ENCODE measurements at regions not wholly inside any gene's neighbourhood (a gene's known extent, or its start where the extent isn't known, plus 50 kb on each side); places are given as distances from the start of the nearest gene placed in this dataset.
"Not testable (repeated sequence)": the region's sequence is repeated elsewhere in the genome, so short reads cannot be mapped to it uniquely, and the experiment has no call there.

DNA sequence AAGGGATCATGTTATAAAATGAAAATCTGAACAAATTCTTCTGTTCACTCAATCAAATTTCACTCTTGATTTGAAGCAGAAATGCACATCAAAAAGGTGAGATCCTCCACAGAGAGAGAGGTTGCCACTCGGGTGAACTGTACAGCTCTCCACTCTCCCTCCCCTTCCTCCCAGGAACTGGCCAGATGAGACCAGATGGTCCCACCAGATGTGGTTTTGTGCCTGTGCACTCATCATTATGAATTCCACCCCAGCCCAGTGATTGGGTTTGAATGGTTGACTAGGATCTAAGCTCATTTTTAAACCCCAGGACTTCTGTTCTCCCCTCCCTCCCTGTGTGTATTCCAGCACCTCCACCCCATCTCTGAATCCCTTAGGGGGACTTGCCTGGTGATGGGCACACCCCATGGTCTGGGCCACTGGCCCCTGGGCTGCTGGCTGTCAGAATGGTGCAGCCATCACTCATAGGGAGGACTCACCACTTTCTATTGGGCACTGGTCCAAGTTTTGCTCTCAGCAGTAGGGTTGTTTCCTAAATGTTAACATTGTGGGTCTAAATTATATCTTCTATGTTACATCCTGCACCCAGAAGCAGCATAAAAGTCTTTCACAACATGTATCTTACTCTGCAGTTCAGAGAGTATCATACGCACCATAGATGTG is 393.1 kb downstream of the TNS3 start:
- no peak for DNase-seq

- no peak for DNase-seq
Measured at GRCh38 chr7:47188136-47188535, 393.8 kb downstream of the TNS3 start.

DNA sequence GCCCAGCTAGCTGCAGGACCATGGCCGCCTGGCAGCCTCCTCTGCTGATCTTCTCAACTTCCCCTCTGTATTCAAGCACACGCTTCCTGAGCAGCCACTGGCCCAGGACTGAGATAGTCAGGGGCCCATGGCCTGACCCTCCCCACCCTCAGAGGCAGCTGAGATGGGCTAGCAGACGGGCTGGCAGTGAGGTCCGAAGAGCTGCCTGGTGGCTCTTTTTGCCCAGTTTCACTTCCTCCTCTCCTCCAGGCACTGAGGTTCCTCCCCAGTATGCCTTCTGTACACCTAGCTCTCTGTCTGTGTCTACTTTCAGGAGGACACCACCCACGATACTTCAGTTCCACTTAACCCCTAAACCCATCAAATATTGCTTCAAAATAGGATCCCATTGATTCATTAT is 395.6 kb downstream of the TNS3 start:
- DNase-seq: no peak

DNA sequence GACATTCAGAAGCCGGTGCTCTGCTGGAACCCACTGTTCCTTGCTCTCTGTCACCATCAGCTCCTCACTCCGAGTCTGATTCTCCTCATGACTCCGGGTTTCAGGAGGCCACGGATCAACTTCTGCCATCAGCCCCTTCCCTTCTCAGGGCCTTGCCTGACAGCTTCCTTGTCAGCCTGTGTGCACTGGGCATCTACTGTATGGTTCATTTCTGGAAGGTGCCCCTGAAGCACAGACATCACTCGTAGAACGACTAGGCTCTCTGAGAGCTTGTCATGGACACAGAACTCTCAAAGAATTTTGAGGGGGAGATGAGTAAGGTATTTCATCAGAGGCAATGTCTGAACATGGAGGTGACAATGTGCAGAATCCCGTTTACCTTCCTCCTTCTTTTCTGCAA is 396.1 kb downstream of the TNS3 start:
- DNase-seq: no peak

- DNase-seq: no peak
Measured at GRCh38 chr7:47185170-47185569, 396.7 kb downstream of the TNS3 start.

DNA sequence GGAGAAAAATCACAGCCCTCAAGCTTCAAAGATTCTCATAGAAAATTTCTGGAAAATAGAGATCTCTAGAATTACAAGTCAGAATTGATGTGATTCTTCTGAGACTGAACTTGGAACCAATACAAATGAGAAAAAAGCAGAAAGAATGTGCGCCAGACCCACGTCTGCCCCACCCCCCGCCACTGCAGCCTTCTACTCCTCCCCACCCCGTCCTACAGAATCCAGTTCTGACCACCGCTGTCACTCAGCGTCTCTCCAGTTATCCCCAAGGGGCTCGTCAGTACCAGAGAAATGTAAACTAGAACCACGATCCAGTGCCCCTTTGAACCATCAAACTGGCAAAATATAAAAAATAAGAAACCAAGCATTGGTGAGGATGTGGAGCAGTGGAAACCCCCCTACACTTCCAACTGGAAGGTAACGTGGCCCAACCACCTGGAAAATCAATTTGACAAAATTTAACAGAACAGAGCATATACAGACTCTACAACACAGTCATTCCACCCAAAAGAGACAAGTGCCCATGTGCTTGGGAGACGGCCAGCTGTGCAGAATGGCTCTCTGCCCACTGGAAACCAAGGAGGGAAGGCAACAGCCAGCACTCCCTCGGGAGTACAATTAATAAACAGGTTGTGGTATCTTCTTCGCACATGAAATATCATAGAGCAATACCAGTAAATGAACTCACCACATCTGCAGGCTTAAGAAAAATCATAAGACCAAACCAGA is 397.9 kb downstream of the TNS3 start:
- no peak for DNase-seq

DNA sequence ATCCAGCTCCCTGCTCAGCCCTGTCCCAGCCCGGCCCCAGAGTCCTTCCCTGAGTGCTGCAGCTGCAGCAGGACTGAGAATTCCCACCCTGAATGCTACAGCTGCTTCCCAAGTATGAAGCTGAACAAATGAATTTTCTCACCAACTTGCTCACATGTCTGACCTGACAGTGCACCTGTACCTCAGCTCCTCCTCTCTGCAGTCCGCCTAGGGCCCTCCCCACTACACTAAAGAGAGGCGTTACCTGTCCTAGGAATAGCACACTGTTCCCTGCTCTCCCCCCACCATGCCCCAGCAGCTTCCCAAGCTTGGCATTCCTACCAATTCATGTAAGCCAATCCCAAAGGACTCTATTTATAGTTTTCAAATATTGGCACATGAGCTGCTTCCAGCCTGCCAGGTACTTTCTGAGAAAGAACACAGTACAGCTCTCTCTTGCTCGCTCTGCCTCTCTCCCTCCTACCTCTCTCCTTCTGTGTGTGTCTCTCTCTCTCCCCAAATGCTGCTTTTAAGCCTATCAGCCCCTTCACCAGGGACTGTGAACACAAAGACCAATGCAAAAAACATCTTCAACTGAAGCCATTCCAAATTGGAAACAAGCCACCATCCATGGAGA is 400.1 kb downstream of the TNS3 start:
- DNase-seq: peak; percentile 8 to 29

- DNase-seq: no peak
Measured at GRCh38 chr7:47180516-47180826, 401.4 kb downstream of the TNS3 start.

- peak in 1 of 2 experiments; percentile 25 for DNase-seq
Measured at GRCh38 chr7:47179812-47180515, 401.9 kb downstream of the TNS3 start.

DNA sequence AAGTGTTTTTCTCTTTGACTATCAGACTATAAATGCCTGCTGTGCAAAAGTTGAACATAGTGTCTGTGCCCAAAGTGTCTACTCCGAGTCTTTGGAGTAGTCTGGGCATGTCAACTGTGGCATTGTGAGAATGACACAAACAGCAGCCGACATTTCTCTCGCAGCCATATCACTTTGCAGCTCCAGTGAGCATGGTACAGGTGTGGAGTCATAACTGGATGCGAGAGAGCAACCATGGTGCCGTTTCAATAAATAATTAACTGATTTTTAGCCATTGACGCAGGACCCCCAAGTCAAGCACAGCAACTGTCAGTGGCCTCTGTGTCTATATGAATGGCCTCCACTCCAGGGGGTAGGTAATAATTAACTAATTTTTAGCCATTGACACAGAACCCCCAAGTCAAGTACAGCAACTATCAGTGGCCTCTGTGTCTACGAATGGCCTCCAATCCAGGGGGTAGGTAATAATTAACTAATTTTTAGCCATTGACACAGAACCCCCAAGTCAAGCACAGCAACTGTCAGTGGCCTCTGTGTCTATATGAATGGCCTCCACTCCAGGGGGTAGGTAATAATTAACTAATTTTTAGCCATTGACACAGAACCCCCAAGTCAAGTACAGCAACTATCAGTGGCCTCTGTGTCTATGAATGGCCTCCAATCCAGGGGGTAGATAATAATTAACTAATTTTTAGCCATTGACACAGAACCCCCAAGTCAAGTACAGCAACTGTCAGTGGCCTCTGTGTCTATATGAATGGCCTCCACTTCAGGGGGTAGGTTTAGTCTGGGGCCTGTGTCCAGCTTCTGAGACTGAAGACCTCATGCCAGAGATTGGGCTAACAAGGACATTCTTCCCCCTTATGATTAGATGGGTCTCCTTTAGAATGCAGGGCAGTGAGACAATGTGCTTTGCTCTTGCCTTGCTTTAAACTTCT is 409.0 kb downstream of the TNS3 start:
- DNase-seq: not testable (repeated sequence)

- no peak for DNase-seq
Measured at GRCh38 chr7:47170516-47170915, 411.4 kb downstream of the TNS3 start.

- DNase-seq: no peak
Measured at GRCh38 chr7:47154791-47155190, 427.1 kb downstream of the TNS3 start.

DNA sequence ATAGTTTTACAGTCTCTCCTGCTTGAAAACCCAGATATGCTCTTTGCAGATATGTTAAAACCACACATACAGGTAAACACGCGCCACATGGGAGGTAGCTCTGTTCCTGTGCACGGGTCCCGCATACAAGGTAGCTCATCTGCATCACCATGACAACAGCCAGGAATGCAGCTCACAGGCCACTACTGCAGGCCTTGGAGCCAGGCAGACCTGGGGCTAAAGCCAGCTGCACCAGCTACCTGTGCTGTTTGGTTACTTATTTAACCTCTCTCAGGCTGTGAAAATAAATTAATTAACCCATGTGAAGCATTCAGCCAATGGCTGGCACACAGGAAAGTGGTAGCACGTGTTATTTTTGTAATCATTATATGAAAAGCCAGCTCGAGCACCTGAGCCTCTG is 428.3 kb downstream of the TNS3 start:
- no peak for DNase-seq

- DNase-seq: no peak
Measured at GRCh38 chr7:47153058-47153457, 428.9 kb downstream of the TNS3 start.

DNA sequence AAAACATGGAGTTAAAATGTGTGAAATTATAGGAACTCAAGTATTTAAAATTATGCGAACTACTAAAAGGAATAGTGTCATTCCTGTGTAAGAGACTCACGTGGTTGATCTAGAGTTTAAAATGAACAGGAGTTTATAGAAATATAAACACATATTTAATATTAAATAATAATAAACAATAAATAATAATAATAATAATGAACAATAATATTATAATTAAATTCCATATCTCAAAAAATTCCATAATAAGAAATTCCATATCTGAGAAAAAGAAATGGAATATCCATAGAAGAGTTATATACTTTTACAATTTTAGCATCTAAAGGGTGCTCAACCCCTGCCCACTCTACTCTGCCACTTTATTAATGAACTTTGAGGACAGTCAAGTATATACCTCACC is 429.6 kb downstream of the TNS3 start:
- DNase-seq: no peak

DNA sequence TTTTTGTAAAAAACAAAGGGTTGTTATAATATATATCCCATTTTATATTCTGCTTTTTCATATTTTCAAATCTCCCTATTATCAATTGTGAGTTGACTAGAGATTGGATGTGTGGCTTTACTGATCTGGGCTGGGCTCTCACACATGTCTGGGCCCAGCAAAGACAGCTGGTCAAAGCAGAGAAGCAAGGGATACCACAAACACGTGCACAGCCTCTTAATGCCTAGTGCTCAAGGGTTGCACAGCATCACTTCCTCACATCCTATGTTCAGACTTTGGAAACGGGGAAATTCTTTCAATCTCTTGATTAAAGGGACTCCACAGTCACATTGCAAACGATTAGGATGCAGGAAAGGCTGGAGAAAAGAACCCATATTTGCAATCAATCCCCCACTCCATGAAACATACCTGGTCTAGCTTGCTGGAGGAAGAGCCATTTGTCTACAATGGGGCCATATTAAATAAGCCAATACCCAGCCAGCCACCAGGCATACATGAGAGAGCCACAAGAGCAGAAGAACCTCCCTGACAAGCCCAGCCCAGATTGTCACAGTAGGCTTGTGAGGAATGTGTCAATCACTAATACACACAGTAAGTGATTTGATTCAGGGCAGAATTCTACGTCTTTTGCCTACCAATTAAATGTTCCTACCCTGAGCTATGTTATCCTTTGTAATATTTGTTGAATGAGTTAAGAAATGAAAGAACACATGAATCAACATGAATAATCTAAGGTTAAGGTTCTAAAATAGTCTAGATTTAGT is 431.2 kb downstream of the TNS3 start:
- no peak for DNase-seq

DNA sequence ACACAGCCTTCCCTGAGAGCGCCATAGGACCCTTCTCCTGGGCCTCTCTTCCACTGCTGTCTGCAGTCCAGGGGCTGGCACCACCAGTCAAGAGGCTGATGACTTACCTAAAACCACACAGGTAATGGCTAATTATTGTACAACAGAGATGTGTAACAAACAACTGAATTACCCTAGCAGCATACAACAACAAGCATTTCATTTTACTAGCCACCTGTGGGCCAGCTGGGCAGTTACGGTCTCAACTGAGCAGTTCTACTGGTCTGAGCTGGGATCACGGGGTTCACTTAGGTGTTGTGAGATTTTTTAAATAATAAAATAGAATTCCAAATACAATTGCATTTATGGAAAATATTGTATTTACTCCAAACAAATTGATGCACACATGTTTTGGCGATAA is 431.9 kb downstream of the TNS3 start:
- DNase-seq: no peak

- DNase-seq: no peak
Measured at GRCh38 chr7:47149208-47149839, 432.6 kb downstream of the TNS3 start.

- no peak for DNase-seq
Measured at GRCh38 chr7:47148536-47149207, 433.2 kb downstream of the TNS3 start.

GRCh38 chr7:47147213-47147631 is 434.7 kb downstream of the TNS3 start:
- no peak for DNase-seq

DNA sequence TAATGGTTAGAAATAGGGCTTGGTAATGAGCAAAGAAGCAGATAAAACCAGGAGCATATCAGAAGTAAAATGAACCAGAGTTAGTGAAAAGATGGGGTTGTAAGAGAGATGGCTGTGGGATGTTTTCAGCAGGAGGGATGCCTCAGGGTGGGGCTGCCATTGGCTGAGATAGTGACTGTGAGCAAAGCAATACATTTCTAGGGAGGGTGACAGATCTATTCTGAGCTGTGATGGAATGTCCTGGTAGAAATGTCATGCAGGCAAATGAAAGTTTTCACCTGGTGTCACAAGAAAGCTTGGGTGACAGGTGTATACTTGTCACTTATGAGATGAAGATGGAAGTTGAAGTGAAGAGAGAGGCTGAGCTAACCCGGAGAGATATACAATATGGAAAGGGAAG is 435.9 kb downstream of the TNS3 start:
- DNase-seq: no peak

Data from cerebellar nuclear complex (tissue), 1 donor.